ENCODE measurements at regions not wholly inside any gene's neighbourhood (a gene's known extent, or its start where the extent isn't known, plus 50 kb on each side); places are given as distances from the start of the nearest gene placed in this dataset.

- DNase-seq, result no peak
Measured at GRCh38 chr13:97640268-97640667, 206.3 kb downstream of the RAP2A start.

DNA sequence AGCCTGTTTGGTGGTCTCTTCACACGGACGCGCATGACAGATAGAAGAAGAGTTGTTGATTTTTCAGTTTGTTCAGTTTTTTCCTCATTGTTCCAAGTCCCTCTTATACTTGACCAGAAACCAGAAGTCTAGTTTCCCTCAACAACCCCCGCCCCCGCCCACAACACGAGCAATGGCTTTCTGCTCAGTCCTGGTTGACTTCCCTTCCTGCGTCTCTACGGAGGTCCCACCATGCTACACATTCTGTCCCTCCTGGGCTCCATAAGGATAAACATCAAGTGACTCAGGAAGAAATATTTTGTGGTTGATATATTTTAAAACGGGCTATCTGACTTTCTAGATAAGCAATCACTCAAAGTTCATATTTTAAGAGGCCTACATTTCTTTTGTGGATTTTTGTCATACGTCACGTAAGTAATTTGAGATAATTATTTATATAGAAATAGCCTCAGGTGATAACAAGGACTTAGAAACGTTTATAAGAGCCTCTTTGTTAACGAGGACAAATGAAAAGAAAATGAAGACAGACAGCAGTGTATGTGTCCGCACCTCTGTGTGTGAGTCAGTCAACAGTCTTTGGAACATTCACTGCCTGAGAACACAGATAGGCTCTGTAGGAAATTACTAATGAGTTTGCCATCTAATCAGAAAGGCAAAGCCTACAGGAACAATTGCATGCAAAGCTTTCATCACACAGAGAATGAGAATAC is 214.4 kb downstream of the RAP2A start:
- no peak for DNase-seq

- no peak for DNase-seq
Measured at GRCh38 chr13:97648881-97649224, 214.9 kb downstream of the RAP2A start.

DNA sequence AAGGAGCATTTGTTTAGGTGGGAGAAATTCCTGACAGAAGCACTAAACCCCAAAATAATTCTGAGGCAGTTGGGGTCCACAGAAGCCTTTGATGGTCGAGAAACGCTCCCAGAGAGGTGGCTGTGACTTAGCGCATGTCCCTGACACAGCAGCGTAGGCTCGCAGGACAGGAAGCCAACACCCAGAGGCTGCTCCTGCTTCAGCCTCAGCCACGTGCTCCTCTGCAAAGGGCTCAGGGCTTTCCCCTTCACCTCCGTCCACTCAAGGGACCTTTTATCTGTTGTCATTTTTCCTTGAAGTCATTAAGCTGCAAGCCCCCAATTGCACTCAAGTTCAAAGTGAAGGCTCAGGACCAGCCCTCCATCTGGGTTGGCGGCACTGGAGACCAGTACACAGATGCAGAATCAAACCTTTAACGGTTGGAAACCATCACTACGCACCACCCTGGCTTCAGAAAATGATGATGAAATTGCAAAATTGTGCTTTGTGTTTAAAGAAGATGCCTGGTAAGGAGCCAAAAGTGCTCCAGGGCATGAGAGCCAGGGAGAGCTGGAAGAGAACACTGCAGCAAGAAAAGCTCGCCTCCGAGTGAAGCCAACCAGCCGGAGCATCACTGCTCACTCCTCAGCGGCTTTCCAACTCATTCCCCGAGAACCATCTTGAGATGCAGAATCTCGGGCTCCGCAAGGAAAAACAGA is 219.6 kb downstream of the RAP2A start:
- DNase-seq, result no peak

GRCh38 chr13:97654236-97654635 is 220.3 kb downstream of the RAP2A start:
- no peak for DNase-seq

GRCh38 chr13:97658556-97658955 is 224.6 kb downstream of the RAP2A start:
- DNase-seq, result no peak

- no peak for DNase-seq
Measured at GRCh38 chr13:97659602-97660001, 225.6 kb downstream of the RAP2A start.

DNA sequence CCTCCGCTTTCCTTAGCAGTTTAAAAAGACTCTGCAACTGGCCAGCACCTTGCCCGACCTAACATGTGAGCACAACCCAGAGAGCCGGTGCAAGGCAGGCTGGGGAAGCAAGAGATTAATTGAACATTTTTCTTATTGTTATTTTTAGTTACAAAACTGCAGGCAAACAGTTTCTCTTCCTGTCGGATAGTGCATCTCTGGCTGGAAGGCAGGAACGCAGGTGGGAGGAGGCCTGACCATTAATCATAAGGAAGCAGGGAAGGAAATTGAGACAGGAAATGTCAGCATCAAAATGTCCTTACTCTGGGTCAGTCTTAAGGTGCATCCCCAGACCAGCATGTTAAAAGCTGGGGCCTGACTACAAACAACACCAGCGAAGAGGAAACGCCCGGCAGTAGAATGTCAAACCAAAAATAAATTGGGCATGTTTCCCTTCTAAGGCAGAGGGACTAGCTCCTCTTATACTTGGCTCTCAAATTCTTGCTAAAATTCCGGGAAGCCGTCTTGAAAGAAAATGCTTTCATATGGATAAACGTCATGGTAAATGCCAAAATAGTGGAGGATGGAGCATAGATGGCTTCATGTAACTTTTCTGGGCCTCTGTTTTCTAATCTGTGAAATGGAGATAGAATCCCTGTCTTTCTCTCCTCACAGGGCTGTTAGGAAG is 226.8 kb downstream of the RAP2A start:
- DNase-seq, result no peak

DNA sequence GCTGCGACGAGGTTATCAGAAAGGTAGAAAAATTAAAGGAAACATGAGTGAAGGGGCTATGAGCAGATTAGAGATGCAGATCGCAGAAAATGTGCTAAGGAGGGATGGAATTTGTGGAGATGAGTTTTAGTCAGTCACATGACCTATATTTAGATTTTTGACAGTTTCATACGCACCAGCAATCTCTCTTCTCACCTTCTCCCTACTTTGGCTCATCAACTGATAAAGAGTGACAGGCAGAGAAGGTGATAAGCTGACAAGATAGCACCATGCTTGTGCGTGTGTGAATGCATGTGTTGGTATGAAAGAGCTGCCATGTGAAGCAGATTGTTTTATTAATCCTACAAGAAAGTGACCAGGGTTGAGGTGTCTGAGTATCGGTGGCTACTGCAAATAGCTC is 252.6 kb downstream of the RAP2A start:
- DNase-seq, result no peak

GRCh38 chr13:97692628-97693027 is 258.7 kb downstream of the RAP2A start:
- DNase-seq, result no peak

DNA sequence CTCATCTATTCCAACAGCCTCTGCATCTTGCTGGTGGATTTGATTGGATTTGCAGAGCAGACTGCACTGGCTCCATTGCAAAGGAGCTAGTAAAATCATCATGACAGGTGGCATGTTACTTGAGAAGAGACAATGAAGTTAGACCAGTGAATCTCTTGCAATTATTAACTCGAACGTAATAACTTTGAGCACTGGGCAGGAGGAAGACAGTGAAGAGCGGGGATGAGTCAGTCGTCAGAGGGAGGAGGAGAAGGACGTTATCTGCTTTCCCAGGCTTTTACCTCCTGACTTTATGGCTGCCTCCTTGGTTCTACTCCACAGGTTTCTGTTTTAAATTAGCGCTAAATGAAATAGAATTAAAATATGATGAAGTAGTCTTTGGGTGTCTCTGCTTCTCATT is 257.8 kb upstream of the IPO5 start:
- no peak for DNase-seq

DNA sequence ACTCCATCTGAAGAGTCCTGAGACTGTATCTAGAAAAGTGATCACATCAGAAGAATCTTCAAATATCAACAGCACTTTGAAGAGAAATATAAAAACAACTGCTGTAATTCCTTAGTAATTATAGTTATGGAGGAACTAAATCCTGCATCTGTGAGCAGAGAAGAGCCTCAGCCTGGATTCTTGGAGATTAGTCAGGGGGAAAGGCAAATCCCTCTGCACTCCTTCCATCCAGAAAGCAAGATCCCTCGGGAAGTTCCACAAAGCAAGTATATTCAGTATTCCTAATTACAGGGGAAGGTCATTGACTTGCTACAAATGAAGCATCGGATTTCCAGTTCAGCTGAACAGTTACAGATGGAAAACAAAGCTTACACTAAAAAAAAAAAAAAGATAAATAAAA is 256.6 kb upstream of the IPO5 start:
- DNase-seq, result no peak

- DNase-seq, result no peak
Measured at GRCh38 chr13:97700306-97700848, 253.1 kb upstream of the IPO5 start.

- DNase-seq, result no peak
Measured at GRCh38 chr13:97702614-97703013, 250.9 kb upstream of the IPO5 start.

DNA sequence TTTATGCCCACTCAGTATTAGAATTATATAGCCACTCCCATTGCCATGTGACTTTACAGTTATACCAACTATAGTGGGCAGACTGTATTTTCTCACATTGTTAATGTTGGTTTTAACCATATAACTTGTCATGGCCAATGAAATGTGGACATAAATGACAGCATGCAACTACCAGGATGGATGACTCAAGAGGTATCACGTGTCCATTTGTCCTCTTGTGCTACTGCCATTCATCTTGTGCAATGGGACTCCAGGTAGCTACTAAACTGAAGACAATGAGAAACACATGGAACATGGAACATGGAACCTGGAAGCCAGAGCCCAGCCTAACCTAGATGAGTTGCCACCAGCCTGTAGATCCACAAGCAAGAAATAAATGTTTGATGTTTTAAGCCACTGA is 242.7 kb upstream of the IPO5 start:
- no peak for DNase-seq

- DNase-seq, result no peak
Measured at GRCh38 chr13:97712770-97713169, 240.7 kb upstream of the IPO5 start.

DNA sequence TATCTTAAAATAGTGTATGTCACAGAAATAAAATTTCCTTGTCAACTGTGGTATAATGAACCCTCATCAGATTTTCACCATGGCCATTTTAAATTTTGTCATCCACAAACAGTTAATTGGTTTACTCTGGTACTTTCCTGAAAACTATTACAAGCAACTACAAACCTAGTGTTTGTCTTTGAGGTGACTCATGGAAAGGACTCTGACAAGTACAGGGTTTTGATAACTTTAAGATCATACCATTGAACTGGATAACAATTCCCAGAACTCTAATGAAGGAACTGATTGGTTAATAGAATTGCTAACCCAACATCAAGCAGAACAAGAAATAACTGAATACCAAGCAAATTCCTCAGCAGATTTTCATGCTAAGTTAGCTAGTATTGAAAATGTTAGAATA is 237.7 kb upstream of the IPO5 start:
- DNase-seq, result no peak

- DNase-seq, result no peak
Measured at GRCh38 chr13:97716746-97717145, 236.7 kb upstream of the IPO5 start.

- DNase-seq, result no peak
Measured at GRCh38 chr13:97719736-97720135, 233.7 kb upstream of the IPO5 start.

GRCh38 chr13:97720896-97721295 is 232.6 kb upstream of the IPO5 start:
- no peak for DNase-seq

DNA sequence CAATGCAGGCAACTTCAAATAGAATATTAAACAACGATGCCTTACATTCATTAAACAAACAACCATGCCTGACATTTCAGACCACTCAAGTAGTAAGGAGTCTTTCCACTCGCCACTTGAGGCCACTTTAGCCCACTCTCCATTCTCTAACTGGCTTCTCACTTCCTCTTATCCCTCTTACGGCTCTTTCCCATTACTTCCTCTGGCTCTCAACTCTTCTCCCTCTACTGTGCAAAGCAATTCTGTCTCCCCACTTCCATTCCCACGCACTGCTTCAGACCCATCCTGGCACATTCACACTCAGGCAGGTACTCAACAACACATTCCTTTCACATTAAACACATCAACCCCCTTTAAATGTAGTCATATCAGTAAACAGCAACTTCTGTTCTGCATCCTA is 229.8 kb upstream of the IPO5 start:
- no peak for DNase-seq

- DNase-seq, result no peak
Measured at GRCh38 chr13:97724450-97724849, 229.0 kb upstream of the IPO5 start.

DNA sequence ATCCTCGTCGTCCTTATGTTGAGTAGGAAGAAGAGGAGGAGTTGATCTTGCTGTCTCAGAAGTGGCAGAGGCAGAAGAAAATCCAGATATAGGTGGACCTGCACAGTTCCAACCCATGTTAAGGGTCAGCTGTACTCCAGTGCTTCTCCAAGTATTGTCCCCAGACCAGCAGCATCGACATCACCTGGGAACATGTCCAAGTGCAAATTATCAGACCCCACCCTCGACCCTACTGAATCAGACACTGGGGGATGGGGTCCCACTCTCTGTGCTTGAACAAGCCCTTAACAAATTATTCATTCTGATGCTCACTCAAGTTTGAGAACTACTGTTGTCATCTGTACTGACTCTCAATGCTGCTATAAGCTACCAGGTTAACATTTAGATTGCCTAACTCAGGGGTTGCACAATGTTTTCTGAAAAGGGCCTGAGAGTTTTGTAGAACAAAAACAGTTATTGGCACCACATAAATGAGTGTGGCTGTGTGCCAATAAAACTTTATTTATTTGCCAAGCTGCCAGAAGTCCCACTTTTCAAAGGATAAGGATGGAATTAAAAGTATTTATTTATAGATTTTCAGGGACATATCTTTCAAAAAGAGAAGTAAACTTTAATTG is 226.7 kb upstream of the IPO5 start:
- DNase-seq, result no peak

DNA sequence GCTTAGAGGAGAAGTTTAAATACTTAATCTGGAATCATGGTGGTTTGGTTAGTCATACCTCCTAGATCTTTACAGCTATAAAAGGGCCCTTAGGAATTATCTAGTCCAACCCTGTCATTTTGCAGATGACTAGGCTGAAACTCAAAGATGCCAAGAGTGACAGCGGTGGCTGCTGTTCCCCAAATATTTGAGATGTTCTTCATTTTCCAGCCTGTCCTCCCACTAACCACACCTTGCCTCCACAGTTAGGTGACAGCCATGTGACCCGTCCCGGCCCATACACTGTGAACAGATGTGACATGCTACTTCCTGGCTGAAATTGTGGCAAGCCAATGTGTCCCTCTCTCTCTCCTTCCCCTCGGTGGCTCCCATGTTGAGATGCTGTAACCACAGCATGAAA is 225.5 kb upstream of the IPO5 start:
- DNase-seq, result no peak
